Thoracic aorta (tissue), 2 donors: ENCODE measurements at regions not wholly inside any gene's neighbourhood (a gene's known extent, or its start where the extent isn't known, plus 50 kb on each side); places are given as distances from the start of the nearest gene placed in this dataset.

Experiments
- ATAC-seq: fragments of 150-250 bp; one replicate; pipeline ENCODE4 v1.8.0; 2017; ENCODE audit warnings: low read depth; ENCODE audit not compliant: insufficient number of reproducible peaks, low FRiP score
- DNase-seq: peaks from one replicate; pipeline ENCODE4 v3.0.0-alpha.2; 2020; ENCODE audit warnings: low spot score
- H3K27ac ChIP-seq, 2 donors: fragments of 200-600 bp; sonication (generic); 1 replicate in 1 of 2; 2 replicates in 1 of 2; pipeline ENCODE4 v1.5.1; 2016; ENCODE audit warnings: mild to moderate bottlenecking in 2 of 2, moderate library complexity in 2 of 2
- H3K27me3 ChIP-seq: fragments of 200-600 bp; sonication (generic); replicated peaks from 2 replicates; pipeline ENCODE4 v1.6.0; 2016; ENCODE audit warnings: mild to moderate bottlenecking; ENCODE audit not compliant: insufficient read depth
- H3K36me3 ChIP-seq: fragments of 200-600 bp; sonication (generic); one replicate; pipeline ENCODE4 v1.5.1; 2016
- H3K4me1 ChIP-seq, 2 donors: fragments of 200-600 bp; sonication (generic); 1 replicate in 1 of 2; 2 replicates in 1 of 2; pipeline versions ENCODE4 v1.5.1 to v1.6.0; 2016; ENCODE audit warnings: low read depth in 2 of 2, mild to moderate bottlenecking in 1 of 2; ENCODE audit not compliant: control insufficient read depth in 1 of 2
- H3K4me3 ChIP-seq: fragments of 200-600 bp; sonication (generic); 2 replicates; pipeline ENCODE4 v1.5.1; 2016; ENCODE audit warnings: mild to moderate bottlenecking
- H3K9me3 ChIP-seq: fragments of 200-600 bp; sonication (generic); 2 replicates; pipeline ENCODE4 v1.5.1; 2016
- CTCF ChIP-seq: fragments of 200-600 bp; sonication (generic); IDR thresholded peaks from one replicate; pipeline ENCODE4 v1.5.1; 2019; ENCODE audit warnings: antibody characterized with exemption

- no peak for TF ChIP-seq CTCF
- H3K9me3 ChIP-seq, result no peaks in the 10 kb centered on the region
- H3K27ac ChIP-seq, result no peak overlapping the region
- H3K4me1 ChIP-seq, result no peaks in the 10 kb centered on the region
- no peaks in the 10 kb centered on the region for H3K27me3 ChIP-seq
- H3K36me3 ChIP-seq, result no peaks in the 10 kb centered on the region
- no peak for ATAC-seq
- H3K4me3 ChIP-seq, result no peak overlapping the region
- no peak for DNase-seq
Measured at GRCh38 chr2:17104454-17104853, 413.8 kb downstream of the RAD51AP2 start.

GRCh38 chr2:17101596-17101995 is 416.6 kb downstream of the RAD51AP2 start:
- Histone ChIP-seq H3K4me3 (no peak overlapping the region), H3K27ac (no peak overlapping the region), H3K9me3 (no peaks in the 10 kb centered on the region), H3K27me3 (no peaks in the 10 kb centered on the region), H3K36me3 (no peaks in the 10 kb centered on the region), H3K4me1 (no peaks in the 10 kb centered on the region)
- DNase-seq (no peak), ATAC-seq (no peak)
- no peak for TF ChIP-seq CTCF

GRCh38 chr2:17101091-17101490 is 417.1 kb downstream of the RAD51AP2 start:
- Histone ChIP-seq H3K27ac (no peak overlapping the region), H3K4me1 (no peaks in the 10 kb centered on the region), H3K9me3 (no peaks in the 10 kb centered on the region), H3K4me3 (no peak overlapping the region), H3K36me3 (no peaks in the 10 kb centered on the region), H3K27me3 (no peaks in the 10 kb centered on the region)
- ATAC-seq (no peak), DNase-seq (no peak)
- no peak for TF ChIP-seq CTCF

- Histone ChIP-seq H3K27ac (no peak overlapping the region), H3K36me3 (no peaks in the 10 kb centered on the region), H3K4me1 (no peaks in the 10 kb centered on the region), H3K9me3 (no peaks in the 10 kb centered on the region), H3K4me3 (no peak overlapping the region), H3K27me3 (no peaks in the 10 kb centered on the region)
- no peak for TF ChIP-seq CTCF
- no peak for ATAC-seq
- DNase-seq, result no peak
Measured at GRCh38 chr2:17095340-17095739, 422.9 kb downstream of the RAD51AP2 start.

GRCh38 chr2:17093712-17094111 is 424.5 kb downstream of the RAD51AP2 start:
- ATAC-seq (no peak), DNase-seq (no peak)
- Histone ChIP-seq H3K9me3 (no peaks in the 10 kb centered on the region), H3K27me3 (no peaks in the 10 kb centered on the region), H3K4me3 (no peak overlapping the region), H3K27ac (no peak overlapping the region), H3K4me1 (no peaks in the 10 kb centered on the region), H3K36me3 (no peaks in the 10 kb centered on the region)
- TF ChIP-seq CTCF, result no peak
